ENCODE measurements at regions not wholly inside any gene's neighbourhood (a gene's known extent, or its start where the extent isn't known, plus 50 kb on each side); places are given as distances from the start of the nearest gene placed in this dataset.

DNA sequence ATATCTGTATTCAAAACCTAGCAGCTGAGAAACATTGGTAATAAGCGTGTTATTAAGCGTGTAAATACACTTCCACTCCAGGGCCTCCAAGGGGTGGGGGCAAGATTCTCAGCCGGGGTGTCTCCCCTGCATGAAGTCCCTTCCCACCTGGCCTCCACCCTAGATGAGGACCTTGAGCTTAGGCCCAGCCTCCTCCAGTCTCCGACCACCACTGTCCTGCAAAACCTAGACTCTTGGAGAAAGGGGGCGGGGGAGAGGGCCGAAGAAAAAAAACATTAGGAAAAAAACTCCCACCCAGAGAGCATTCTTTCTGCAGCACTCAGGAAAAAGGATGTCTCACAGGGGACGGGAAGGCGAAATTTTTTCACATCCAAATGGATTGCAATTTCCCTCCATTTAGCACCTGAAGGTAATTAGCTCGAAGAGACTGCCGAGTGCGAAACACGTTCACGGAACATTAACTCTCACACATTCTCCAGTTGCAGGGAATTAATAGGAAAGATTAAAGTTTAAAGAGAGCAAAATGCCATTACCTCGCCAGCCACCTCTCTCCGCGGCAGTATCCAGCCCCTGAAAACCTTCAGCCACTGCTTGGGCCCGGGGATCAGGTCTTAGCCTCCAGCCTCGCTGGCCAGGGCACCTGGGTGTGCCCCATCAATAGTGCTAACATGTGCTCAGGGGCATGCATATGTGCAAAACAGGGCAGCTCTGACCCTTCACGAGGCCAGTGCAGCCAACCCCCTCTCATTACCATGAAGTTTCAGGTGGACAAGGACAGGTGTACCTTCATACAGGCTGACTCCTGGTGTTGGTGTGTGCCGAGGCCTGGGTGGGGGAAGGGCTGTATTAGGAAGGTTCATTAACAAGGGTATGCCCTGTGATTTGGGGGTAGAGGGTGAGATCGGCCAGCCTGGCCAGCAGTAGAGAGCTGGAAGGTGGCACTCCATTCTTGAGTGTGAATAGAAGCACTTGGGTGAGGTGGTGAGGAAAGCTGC is 77.2 kb downstream of the HIF1AN start:
- no peak overlapping the region for H3K27ac ChIP-seq
- DNase-seq = no peak
- no peak overlapping the region for H3K4me3 ChIP-seq
- no peaks in the 10 kb centered on the region for H3K36me3 ChIP-seq
- 59 to 64% (median 60%) methylated on average over 21 of the region's 21 CpGs for WGBS, 5 donors
- H3K9me3 ChIP-seq = no peaks in the 10 kb centered on the region
- intact Hi-C loops (cut with DNase I; ENCODE audit: low total_unique reads) = no loop called here
- no peaks in the 10 kb centered on the region for H3K4me1 ChIP-seq
- H3K27me3 ChIP-seq = peaks cover 0 to 74% (median 30%) of the 10 kb centered on the region in 3 donors
- TF ChIP-seq, protein P1, sequence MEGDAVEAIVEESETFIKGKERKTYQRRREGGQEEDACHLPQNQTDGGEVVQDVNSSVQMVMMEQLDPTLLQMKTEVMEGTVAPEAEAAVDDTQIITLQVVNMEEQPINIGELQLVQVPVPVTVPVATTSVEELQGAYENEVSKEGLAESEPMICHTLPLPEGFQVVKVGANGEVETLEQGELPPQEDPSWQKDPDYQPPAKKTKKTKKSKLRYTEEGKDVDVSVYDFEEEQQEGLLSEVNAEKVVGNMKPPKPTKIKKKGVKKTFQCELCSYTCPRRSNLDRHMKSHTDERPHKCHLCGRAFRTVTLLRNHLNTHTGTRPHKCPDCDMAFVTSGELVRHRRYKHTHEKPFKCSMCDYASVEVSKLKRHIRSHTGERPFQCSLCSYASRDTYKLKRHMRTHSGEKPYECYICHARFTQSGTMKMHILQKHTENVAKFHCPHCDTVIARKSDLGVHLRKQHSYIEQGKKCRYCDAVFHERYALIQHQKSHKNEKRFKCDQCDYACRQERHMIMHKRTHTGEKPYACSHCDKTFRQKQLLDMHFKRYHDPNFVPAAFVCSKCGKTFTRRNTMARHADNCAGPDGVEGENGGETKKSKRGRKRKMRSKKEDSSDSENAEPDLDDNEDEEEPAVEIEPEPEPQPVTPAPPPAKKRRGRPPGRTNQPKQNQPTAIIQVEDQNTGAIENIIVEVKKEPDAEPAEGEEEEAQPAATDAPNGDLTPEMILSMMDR (IDR thresholded peaks at IDR 0.05) = no peak
- TF ChIP-seq POLR2AphosphoS5 (IDR thresholded peaks at IDR 0.05) = no peak
- no peak for TF ChIP-seq EP300 (IDR thresholded peaks at IDR 0.05)
- TF ChIP-seq POLR2A (IDR thresholded peaks at IDR 0.05) = no peak

DNA sequence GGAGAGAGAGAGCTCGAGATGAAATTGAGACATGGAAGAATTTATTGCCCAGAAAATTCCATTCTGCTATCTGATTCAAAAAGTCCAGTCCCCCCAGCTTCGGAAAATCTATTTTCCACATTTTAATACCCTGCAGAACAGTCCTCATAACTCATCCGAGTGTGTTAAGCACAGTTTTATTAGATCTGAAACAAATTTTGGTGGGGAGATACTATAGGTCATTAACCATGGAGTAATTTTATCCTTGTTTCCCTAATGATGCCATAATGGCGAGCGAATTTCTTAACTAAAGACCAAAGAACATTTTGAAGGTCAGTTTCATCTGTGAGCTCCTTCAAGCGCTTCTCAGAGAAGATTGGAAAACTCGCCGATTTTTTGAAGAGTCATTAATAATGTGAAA is 78.1 kb downstream of the HIF1AN start:
- Histone ChIP-seq H3K27ac (no peak overlapping the region), H3K27me3 (peaks cover 0 to 79% (median 30%) of the 10 kb centered on the region in 3 donors)
- TF ChIP-seq POLR2A (IDR thresholded peaks at IDR 0.05) (no peak), POLR2AphosphoS5 (IDR thresholded peaks at IDR 0.05) (no peak), EP300 (IDR thresholded peaks at IDR 0.05) (no peak)
- TF ChIP-seq, protein P1 (IDR thresholded peaks at IDR 0.05) = no peak

DNA sequence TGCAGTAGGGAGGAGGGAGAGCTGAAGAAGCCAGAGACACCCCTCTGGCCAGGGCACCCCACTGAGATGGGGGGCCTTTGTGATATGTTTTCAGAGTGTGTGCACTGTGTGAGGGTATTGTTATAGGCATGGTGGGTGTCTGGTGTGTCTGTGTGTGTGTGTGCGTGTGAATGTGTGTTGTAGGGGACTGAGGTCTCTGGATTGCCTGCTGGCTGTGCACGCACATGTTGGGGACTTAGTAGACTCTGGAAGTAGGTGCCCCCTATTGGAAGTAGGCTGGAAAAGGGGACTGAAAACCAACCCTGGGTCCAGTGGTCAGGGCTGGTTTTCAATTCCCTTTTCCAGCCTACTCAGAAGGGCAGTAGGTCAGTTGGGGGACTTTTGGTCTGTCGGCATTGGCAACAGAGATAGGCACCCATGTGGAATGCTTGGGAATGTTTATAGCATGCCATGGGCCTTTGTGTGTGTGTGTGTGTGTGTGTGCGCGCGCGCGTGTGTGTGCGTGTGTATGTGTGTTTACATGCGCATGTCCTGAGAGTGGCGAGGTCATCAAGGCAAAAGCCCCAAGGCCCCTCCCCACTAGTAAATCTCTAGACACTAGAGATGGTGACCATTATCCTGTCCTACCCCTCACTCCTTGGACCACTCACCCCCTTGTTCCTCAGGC is 78.8 kb downstream of the HIF1AN start:
- DNase-seq = no peak
- intact Hi-C loops (cut with DNase I; ENCODE audit: low total_unique reads) = no loop called here
- Histone ChIP-seq H3K27me3 (peaks cover 0 to 79% (median 30%) of the 10 kb centered on the region in 3 donors), H3K4me1 (no peaks in the 10 kb centered on the region), H3K36me3 (no peaks in the 10 kb centered on the region), H3K4me3 (no peak overlapping the region), H3K9me3 (no peaks in the 10 kb centered on the region), H3K27ac (no peak overlapping the region)
- TF ChIP-seq, protein P1 (IDR thresholded peaks at IDR 0.05) = no peak
- no peak for TF ChIP-seq EP300 (IDR thresholded peaks at IDR 0.05)
- no peak for TF ChIP-seq POLR2AphosphoS5 (IDR thresholded peaks at IDR 0.05)
- no peak for TF ChIP-seq POLR2A (IDR thresholded peaks at IDR 0.05)
- WGBS, 5 donors = 62 to 75% (median 65%) methylated on average over 11 of the region's 11 CpGs

More for the DNA sequence above, 78.1 kb downstream of the HIF1AN start:
- no peak overlapping the region for H3K4me3 ChIP-seq
- intact Hi-C loops (cut with DNase I; ENCODE audit: low total_unique reads) = no loop called here
- 73 to 80% (median 77%) methylated on average over 8 of the region's 8 CpGs for WGBS, 5 donors
- H3K4me1 ChIP-seq = no peaks in the 10 kb centered on the region
- H3K36me3 ChIP-seq = no peaks in the 10 kb centered on the region
- no peak for DNase-seq
- H3K9me3 ChIP-seq = no peaks in the 10 kb centered on the region

DNA sequence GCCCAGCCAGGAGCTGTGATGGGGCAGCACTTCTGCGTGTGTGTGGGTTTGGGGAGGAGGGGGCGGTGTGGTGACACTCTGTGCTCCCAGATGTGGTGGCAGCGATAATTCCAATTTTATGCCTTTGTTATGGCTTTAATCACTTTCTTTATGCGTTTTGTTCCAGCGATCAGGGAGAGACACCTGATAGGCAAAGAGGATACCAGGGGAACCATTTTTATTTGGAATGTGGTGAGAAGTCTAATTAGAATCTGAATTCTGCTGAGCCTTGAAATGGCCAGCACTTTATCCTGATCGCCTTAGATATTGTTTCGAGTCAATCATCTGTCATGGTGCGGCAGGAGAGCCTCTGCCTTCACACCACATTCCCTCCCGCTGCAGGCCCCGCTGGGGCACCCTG is 79.5 kb downstream of the HIF1AN start:
- H3K4me1 ChIP-seq = no peaks in the 10 kb centered on the region
- no peaks in the 10 kb centered on the region for H3K36me3 ChIP-seq
- no peak for DNase-seq
- no peak overlapping the region for H3K27ac ChIP-seq
- H3K27me3 ChIP-seq = peaks cover 0 to 82% (median 34%) of the 10 kb centered on the region in 3 donors
- intact Hi-C loops (cut with DNase I; ENCODE audit: low total_unique reads) = no loop called here
- no peak overlapping the region for H3K4me3 ChIP-seq
- no peaks in the 10 kb centered on the region for H3K9me3 ChIP-seq
- TF ChIP-seq EP300 (IDR thresholded peaks at IDR 0.05) (no peak), POLR2AphosphoS5 (IDR thresholded peaks at IDR 0.05) (no peak), POLR2A (IDR thresholded peaks at IDR 0.05) (no peak)
- TF ChIP-seq, protein P1 (IDR thresholded peaks at IDR 0.05) = no peak
- 77 to 86% (median 81%) methylated on average over 10 of the region's 10 CpGs for WGBS, 5 donors
